Breast epithelium (tissue), 4 donors: ENCODE measurements at regions not wholly inside any gene's neighbourhood (a gene's known extent, or its start where the extent isn't known, plus 50 kb on each side); places are given as distances from the start of the nearest gene placed in this dataset.

Experiments
- DNase-seq, 2 donors: peaks; one replicate each; pipeline ENCODE4 v3.0.0-alpha.2; 2019; ENCODE audit warnings: low spot score in 2 of 2
- H3K27ac ChIP-seq, 2 donors: fragments of 200-600 bp; sonication (generic) in 1 of 2; one replicate each; pipeline ENCODE4 v1.5.1; 2016 to 2019; ENCODE audit warnings: mild to moderate bottlenecking in 1 of 2
- H3K27me3 ChIP-seq, 2 donors: fragments of 200-600 bp; sonication (generic) in 1 of 2; one replicate each; pipeline versions ENCODE4 v1.5.1 to v1.6.0; 2017 to 2019; ENCODE audit warnings: control low read depth in 1 of 2, mild to moderate bottlenecking in 1 of 2
- H3K36me3 ChIP-seq: fragments of 200-600 bp; one replicate; pipeline ENCODE4 v1.5.1; 2019
- H3K4me1 ChIP-seq, 2 donors: fragments of 200-600 bp; sonication (generic); one replicate each; pipeline ENCODE4 v1.5.1; 2016 to 2019; ENCODE audit warnings: control low read depth in 1 of 2
- H3K4me3 ChIP-seq, 3 donors: fragments of 200-600 bp; sonication (generic); 1 replicate in 2 of 3; 2 replicates in 1 of 3; pipeline ENCODE4 v1.5.1; 2016 to 2019; ENCODE audit warnings: mild to moderate bottlenecking in 3 of 3, moderate library complexity in 2 of 3
- H3K9me3 ChIP-seq, 2 donors: fragments of 200-600 bp; sonication (generic) in 1 of 2; one replicate each; pipeline ENCODE4 v1.5.1; 2016 to 2019; ENCODE audit warnings: control low read depth in 1 of 2
- POLR2A ChIP-seq: fragments of 450-650 bp; IDR thresholded peaks from one replicate; pipeline ENCODE4 v1.6.1; 2016; ENCODE audit warnings: antibody characterized with exemption, mild to moderate bottlenecking, moderate library complexity
- POLR2AphosphoS5 ChIP-seq, 3 donors: sonication (generic); formaldehyde crosslinking; IDR thresholded peaks; one replicate each; pipeline ENCODE4 v1.6.1; 2017; ENCODE audit warnings: antibody characterized with exemption in 3 of 3
- intact Hi-C: fragments of 100-400 bp; cut with DNase I; formaldehyde crosslinking; loops from one replicate; pipeline ENCODE4 v1.15.1; 2023; ENCODE audit warnings: low total_unique reads
- TF ChIP-seq, protein P1 (sequence below), 3 donors: fragments of 450-650 bp; IDR thresholded peaks; one replicate each; pipeline ENCODE4 v1.5.1; 2016 to 2017; ENCODE audit warnings: antibody characterized with exemption in 3 of 3, mild to moderate bottlenecking in 3 of 3, moderate library complexity in 3 of 3

GRCh38 chr11:95302211-95302610 is 71.2 kb upstream of the SESN3 start:
- H3K27ac ChIP-seq: no peak overlapping the region
- intact Hi-C loops: no loop called here
- TF ChIP-seq POLR2AphosphoS5 (IDR thresholded peaks at IDR 0.05) (no peak), POLR2A (no peak)
- TF ChIP-seq, protein P1, sequence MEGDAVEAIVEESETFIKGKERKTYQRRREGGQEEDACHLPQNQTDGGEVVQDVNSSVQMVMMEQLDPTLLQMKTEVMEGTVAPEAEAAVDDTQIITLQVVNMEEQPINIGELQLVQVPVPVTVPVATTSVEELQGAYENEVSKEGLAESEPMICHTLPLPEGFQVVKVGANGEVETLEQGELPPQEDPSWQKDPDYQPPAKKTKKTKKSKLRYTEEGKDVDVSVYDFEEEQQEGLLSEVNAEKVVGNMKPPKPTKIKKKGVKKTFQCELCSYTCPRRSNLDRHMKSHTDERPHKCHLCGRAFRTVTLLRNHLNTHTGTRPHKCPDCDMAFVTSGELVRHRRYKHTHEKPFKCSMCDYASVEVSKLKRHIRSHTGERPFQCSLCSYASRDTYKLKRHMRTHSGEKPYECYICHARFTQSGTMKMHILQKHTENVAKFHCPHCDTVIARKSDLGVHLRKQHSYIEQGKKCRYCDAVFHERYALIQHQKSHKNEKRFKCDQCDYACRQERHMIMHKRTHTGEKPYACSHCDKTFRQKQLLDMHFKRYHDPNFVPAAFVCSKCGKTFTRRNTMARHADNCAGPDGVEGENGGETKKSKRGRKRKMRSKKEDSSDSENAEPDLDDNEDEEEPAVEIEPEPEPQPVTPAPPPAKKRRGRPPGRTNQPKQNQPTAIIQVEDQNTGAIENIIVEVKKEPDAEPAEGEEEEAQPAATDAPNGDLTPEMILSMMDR (IDR thresholded peaks at IDR 0.05): no peak

DNA sequence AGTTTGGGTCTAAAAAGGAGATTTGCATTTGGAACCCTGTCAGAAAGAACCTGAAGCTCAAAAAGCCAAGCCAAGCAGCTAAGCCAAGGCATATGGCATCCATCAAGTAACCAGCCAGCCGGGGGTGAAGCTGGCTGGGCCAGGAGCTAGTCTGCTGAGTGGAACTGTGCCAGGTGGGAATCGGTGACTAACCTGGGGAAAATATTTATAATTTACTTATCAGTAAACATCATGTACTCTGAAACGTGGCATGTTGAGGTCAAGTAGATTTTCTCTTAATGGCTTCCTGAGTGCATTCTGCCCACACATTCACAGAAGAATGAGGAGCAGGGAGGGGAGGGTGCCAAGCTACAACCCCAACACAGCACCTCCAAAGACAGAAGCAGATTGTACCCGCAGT is 70.5 kb upstream of the SESN3 start:
- Histone ChIP-seq H3K4me3 (no peak overlapping the region), H3K9me3 (no peaks in the 10 kb centered on the region), H3K27ac (no peak overlapping the region), H3K36me3 (no peaks in the 10 kb centered on the region), H3K4me1 (peaks cover 0 to 4% of the 10 kb centered on the region in 2 donors), H3K27me3 (no peaks in the 10 kb centered on the region)
- no peak for TF ChIP-seq POLR2AphosphoS5 (IDR thresholded peaks at IDR 0.05)
- TF ChIP-seq POLR2A: no peak
- TF ChIP-seq, protein P1 (IDR thresholded peaks at IDR 0.05): no peak
- no peak for DNase-seq
- intact Hi-C loops: no loop called here

More at GRCh38 chr11:95302211-95302610, 71.2 kb upstream of the SESN3 start:
- no peak for DNase-seq
- Histone ChIP-seq H3K4me1 (peaks cover 0 to 4% of the 10 kb centered on the region in 2 donors), H3K4me3 (no peak overlapping the region), H3K36me3 (no peaks in the 10 kb centered on the region), H3K9me3 (no peaks in the 10 kb centered on the region), H3K27me3 (no peaks in the 10 kb centered on the region)

- Histone ChIP-seq H3K9me3 (no peaks in the 10 kb centered on the region), H3K4me1 (no peaks in the 10 kb centered on the region), H3K27me3 (no peaks in the 10 kb centered on the region), H3K36me3 (no peaks in the 10 kb centered on the region), H3K4me3 (no peak overlapping the region), H3K27ac (no peak overlapping the region)
- no peak for DNase-seq
- TF ChIP-seq POLR2A: no peak
- TF ChIP-seq, protein P1 (IDR thresholded peaks at IDR 0.05): no peak
- no peak for TF ChIP-seq POLR2AphosphoS5 (IDR thresholded peaks at IDR 0.05)
- intact Hi-C loops: no loop called here
Measured at GRCh38 chr11:95299078-95299679, 68.2 kb upstream of the SESN3 start.

GRCh38 chr11:95297680-95298452 is 66.9 kb upstream of the SESN3 start:
- Histone ChIP-seq H3K4me1 (no peaks in the 10 kb centered on the region), H3K27me3 (no peaks in the 10 kb centered on the region), H3K27ac (no peak overlapping the region), H3K36me3 (no peaks in the 10 kb centered on the region), H3K9me3 (no peaks in the 10 kb centered on the region), H3K4me3 (no peak overlapping the region)
- intact Hi-C loops: no loop called here
- DNase-seq: no peak
- no peak for TF ChIP-seq POLR2A
- TF ChIP-seq, protein P1 (IDR thresholded peaks at IDR 0.05): no peak
- TF ChIP-seq POLR2AphosphoS5 (IDR thresholded peaks at IDR 0.05): no peak

- Histone ChIP-seq H3K27me3 (no peaks in the 10 kb centered on the region), H3K27ac (no peak overlapping the region), H3K4me3 (no peak overlapping the region), H3K36me3 (no peaks in the 10 kb centered on the region), H3K4me1 (no peaks in the 10 kb centered on the region), H3K9me3 (no peaks in the 10 kb centered on the region)
- intact Hi-C loops: no loop called here
- no peak for DNase-seq
- TF ChIP-seq POLR2AphosphoS5 (IDR thresholded peaks at IDR 0.05) (no peak), POLR2A (no peak)
- TF ChIP-seq, protein P1 (IDR thresholded peaks at IDR 0.05): no peak
Measured at GRCh38 chr11:95296621-95297025, 65.6 kb upstream of the SESN3 start.
